ENCODE measurements at regions not wholly inside any gene's neighbourhood (a gene's known extent, or its start where the extent isn't known, plus 50 kb on each side); places are given as distances from the start of the nearest gene placed in this dataset.

DNA sequence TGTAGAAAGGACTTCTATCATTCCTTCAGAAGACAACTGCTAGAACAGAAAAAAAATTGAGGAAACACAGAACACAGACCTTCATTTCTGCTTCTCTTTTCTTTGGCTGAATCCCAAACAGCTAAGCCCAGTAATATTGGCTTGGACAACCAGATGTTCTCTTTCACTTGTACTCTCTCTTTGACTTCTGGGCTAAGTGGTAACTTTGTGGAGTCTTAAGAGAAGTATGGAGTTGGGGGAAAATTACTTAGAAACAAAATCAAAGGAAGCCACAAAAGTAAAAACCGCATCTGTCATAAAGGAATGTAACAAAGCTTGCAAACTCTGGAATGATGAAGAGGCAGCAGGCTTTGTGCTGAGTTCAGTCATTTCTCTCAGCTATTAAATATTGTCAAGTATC is 587.5 kb downstream of the CBLN4 start:
- TF ChIP-seq, protein P1, sequence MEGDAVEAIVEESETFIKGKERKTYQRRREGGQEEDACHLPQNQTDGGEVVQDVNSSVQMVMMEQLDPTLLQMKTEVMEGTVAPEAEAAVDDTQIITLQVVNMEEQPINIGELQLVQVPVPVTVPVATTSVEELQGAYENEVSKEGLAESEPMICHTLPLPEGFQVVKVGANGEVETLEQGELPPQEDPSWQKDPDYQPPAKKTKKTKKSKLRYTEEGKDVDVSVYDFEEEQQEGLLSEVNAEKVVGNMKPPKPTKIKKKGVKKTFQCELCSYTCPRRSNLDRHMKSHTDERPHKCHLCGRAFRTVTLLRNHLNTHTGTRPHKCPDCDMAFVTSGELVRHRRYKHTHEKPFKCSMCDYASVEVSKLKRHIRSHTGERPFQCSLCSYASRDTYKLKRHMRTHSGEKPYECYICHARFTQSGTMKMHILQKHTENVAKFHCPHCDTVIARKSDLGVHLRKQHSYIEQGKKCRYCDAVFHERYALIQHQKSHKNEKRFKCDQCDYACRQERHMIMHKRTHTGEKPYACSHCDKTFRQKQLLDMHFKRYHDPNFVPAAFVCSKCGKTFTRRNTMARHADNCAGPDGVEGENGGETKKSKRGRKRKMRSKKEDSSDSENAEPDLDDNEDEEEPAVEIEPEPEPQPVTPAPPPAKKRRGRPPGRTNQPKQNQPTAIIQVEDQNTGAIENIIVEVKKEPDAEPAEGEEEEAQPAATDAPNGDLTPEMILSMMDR (IDR thresholded peaks at IDR 0.05): no peak
- no peak for TF ChIP-seq POLR2A (IDR thresholded peaks at IDR 0.05)

Data from prostate gland (tissue), 2 donors.